HL-60 (cell line): ENCODE measurements at regions not wholly inside any gene's neighbourhood (a gene's known extent, or its start where the extent isn't known, plus 50 kb on each side); places are given as distances from the start of the nearest gene placed in this dataset.

ENCODE experiments used
- GABPA ChIP-seq: IDR thresholded peaks from 2 replicates; pipeline ENCODE4 v1.6.1; 2012; ENCODE audit warnings: low read depth
- POLR2AphosphoS5 ChIP-seq: IDR thresholded peaks from 2 replicates; pipeline ENCODE4 v1.6.1; 2012; ENCODE audit warnings: low read depth
- TF ChIP-seq, protein P1 (sequence below): IDR thresholded peaks from one replicate; pipeline ENCODE4 v1.5.1; 2011; ENCODE audit warnings: low read length, control low read depth, inconsistent platforms; ENCODE audit not compliant: insufficient read depth

DNA sequence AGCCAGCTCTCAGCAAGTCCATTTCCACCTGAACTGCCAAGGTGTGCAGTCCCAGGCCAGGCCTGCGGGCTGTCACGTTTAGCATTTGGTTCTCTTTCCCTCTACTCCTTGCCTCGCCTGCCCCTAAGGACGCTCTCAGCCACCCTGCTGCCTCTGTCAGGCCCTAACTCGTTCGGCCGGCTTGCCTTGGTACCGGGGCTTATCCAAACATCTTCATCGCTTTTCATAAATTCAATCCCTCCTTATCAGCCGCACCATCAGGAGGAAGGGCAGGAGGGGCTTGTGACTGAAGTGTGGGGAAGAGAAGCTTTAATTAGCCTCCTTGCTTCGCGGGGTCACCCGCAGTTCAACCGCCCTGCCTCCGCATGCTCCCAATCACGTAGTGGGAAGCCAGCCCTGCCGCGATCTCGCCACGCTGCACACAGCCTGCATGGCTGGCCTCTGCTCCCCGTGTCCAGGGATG is 231.1 kb downstream of the SOX9 start:
- TF ChIP-seq GABPA = no peak
- TF ChIP-seq, protein P1, sequence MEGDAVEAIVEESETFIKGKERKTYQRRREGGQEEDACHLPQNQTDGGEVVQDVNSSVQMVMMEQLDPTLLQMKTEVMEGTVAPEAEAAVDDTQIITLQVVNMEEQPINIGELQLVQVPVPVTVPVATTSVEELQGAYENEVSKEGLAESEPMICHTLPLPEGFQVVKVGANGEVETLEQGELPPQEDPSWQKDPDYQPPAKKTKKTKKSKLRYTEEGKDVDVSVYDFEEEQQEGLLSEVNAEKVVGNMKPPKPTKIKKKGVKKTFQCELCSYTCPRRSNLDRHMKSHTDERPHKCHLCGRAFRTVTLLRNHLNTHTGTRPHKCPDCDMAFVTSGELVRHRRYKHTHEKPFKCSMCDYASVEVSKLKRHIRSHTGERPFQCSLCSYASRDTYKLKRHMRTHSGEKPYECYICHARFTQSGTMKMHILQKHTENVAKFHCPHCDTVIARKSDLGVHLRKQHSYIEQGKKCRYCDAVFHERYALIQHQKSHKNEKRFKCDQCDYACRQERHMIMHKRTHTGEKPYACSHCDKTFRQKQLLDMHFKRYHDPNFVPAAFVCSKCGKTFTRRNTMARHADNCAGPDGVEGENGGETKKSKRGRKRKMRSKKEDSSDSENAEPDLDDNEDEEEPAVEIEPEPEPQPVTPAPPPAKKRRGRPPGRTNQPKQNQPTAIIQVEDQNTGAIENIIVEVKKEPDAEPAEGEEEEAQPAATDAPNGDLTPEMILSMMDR = no peak
- TF ChIP-seq POLR2AphosphoS5 = no peak
